ENCODE measurements at regions not wholly inside any gene's neighbourhood (a gene's known extent, or its start where the extent isn't known, plus 50 kb on each side); places are given as distances from the start of the nearest gene placed in this dataset.

- no peaks in the 10 kb centered on the region for H3K79me2 ChIP-seq (ENCODE audit: low read length)
- H3K4me2 ChIP-seq (ENCODE audit: low read depth, low read length, poor library complexity, severe bottlenecking), result no peak overlapping the region
- H4K20me1 ChIP-seq (ENCODE audit: insufficient read depth, low read depth, low read length), result no peaks in the 10 kb centered on the region
- peaks cover 29% of the 10 kb centered on the region for H3K9me3 ChIP-seq (ENCODE audit: low read length)
- H3K9me2 ChIP-seq (replicated peaks; ENCODE audit: insufficient read depth, low read length), result no peaks in the 10 kb centered on the region
- no peak for DNase-seq
- H2AFZ ChIP-seq (ENCODE audit: low read length), result no peak overlapping the region
- H3K4me1 ChIP-seq (ENCODE audit: low read length), result no peaks in the 10 kb centered on the region
- no peak overlapping the region for H3K27ac ChIP-seq (ENCODE audit: low read length)
- H3K4me3 ChIP-seq (ENCODE audit: low read length), result no peak overlapping the region
- no peak overlapping the region for H3K9ac ChIP-seq (ENCODE audit: low read length)
- no peaks in the 10 kb centered on the region for H3K36me3 ChIP-seq (ENCODE audit: insufficient read depth, low read length)
- H3K27me3 ChIP-seq (ENCODE audit: low read length), result no peaks in the 10 kb centered on the region
Observed at GRCh38 chr7:84693483-84693882, 493.4 kb downstream of the SEMA3D start.

GRCh38 chr7:84688671-84689070 is 494.1 kb upstream of the SEMA3A start:
- DNase-seq, result no peak
- H3K79me2 ChIP-seq (ENCODE audit: low read length), result no peaks in the 10 kb centered on the region
- H3K4me3 ChIP-seq (ENCODE audit: low read length), result no peak overlapping the region
- H3K36me3 ChIP-seq (ENCODE audit: insufficient read depth, low read length), result no peaks in the 10 kb centered on the region
- H2AFZ ChIP-seq (ENCODE audit: low read length), result no peak overlapping the region
- no peaks in the 10 kb centered on the region for H3K4me1 ChIP-seq (ENCODE audit: low read length)
- H3K9me2 ChIP-seq (replicated peaks; ENCODE audit: insufficient read depth, low read length), result no peaks in the 10 kb centered on the region
- H3K9me3 ChIP-seq (ENCODE audit: low read length), result peaks cover 42% of the 10 kb centered on the region
- H3K9ac ChIP-seq (ENCODE audit: low read length), result no peak overlapping the region
- H3K4me2 ChIP-seq (ENCODE audit: low read depth, low read length, poor library complexity, severe bottlenecking), result no peak overlapping the region
- no peak overlapping the region for H3K27ac ChIP-seq (ENCODE audit: low read length)
- no peaks in the 10 kb centered on the region for H3K27me3 ChIP-seq (ENCODE audit: low read length)
- H4K20me1 ChIP-seq (ENCODE audit: insufficient read depth, low read depth, low read length), result no peaks in the 10 kb centered on the region

- H3K79me2 ChIP-seq (ENCODE audit: low read length), result no peaks in the 10 kb centered on the region
Observed at GRCh38 chr7:84686373-84686772, 491.8 kb upstream of the SEMA3A start.

GRCh38 chr7:84684836-84685480 is 490.4 kb upstream of the SEMA3A start:
- Histone ChIP-seq H2AFZ (ENCODE audit: low read length) (no peak overlapping the region), H3K4me3 (ENCODE audit: low read length) (no peak overlapping the region), H3K9ac (ENCODE audit: low read length) (no peak overlapping the region), H3K9me3 (ENCODE audit: low read length) (peaks cover 32% of the 10 kb centered on the region), H3K36me3 (ENCODE audit: insufficient read depth, low read length) (no peaks in the 10 kb centered on the region), H3K79me2 (ENCODE audit: low read length) (no peaks in the 10 kb centered on the region), H4K20me1 (ENCODE audit: insufficient read depth, low read depth, low read length) (no peaks in the 10 kb centered on the region), H3K4me1 (ENCODE audit: low read length) (no peaks in the 10 kb centered on the region), H3K9me2 (replicated peaks; ENCODE audit: insufficient read depth, low read length) (no peaks in the 10 kb centered on the region), H3K4me2 (ENCODE audit: low read depth, low read length, poor library complexity, severe bottlenecking) (no peak overlapping the region), H3K27ac (ENCODE audit: low read length) (no peak overlapping the region), H3K27me3 (ENCODE audit: low read length) (no peaks in the 10 kb centered on the region)
- no peak for DNase-seq

More at GRCh38 chr7:84686373-84686772, 491.8 kb upstream of the SEMA3A start:
- no peaks in the 10 kb centered on the region for H4K20me1 ChIP-seq (ENCODE audit: insufficient read depth, low read depth, low read length)
- H3K4me1 ChIP-seq (ENCODE audit: low read length), result no peaks in the 10 kb centered on the region
- H3K36me3 ChIP-seq (ENCODE audit: insufficient read depth, low read length), result no peaks in the 10 kb centered on the region
- no peak overlapping the region for H3K4me2 ChIP-seq (ENCODE audit: low read depth, low read length, poor library complexity, severe bottlenecking)
- H3K4me3 ChIP-seq (ENCODE audit: low read length), result no peak overlapping the region
- H3K27me3 ChIP-seq (ENCODE audit: low read length), result no peaks in the 10 kb centered on the region
- H3K9me2 ChIP-seq (replicated peaks; ENCODE audit: insufficient read depth, low read length), result no peaks in the 10 kb centered on the region
- H3K27ac ChIP-seq (ENCODE audit: low read length), result no peak overlapping the region
- no peak overlapping the region for H3K9ac ChIP-seq (ENCODE audit: low read length)
- H2AFZ ChIP-seq (ENCODE audit: low read length), result no peak overlapping the region
- no peak for DNase-seq
- H3K9me3 ChIP-seq (ENCODE audit: low read length), result peaks cover 35% of the 10 kb centered on the region

GRCh38 chr7:84682543-84682942 is 488.0 kb upstream of the SEMA3A start:
- DNase-seq, result no peak
- H3K4me2 ChIP-seq (ENCODE audit: low read depth, low read length, poor library complexity, severe bottlenecking), result no peak overlapping the region
- no peaks in the 10 kb centered on the region for H3K4me1 ChIP-seq (ENCODE audit: low read length)
- no peak overlapping the region for H3K4me3 ChIP-seq (ENCODE audit: low read length)
- H4K20me1 ChIP-seq (ENCODE audit: insufficient read depth, low read depth, low read length), result no peaks in the 10 kb centered on the region
- H3K27me3 ChIP-seq (ENCODE audit: low read length), result no peaks in the 10 kb centered on the region
- H3K79me2 ChIP-seq (ENCODE audit: low read length), result no peaks in the 10 kb centered on the region
- H3K9ac ChIP-seq (ENCODE audit: low read length), result no peak overlapping the region
- H2AFZ ChIP-seq (ENCODE audit: low read length), result no peak overlapping the region
- H3K9me3 ChIP-seq (ENCODE audit: low read length), result peaks cover 34% of the 10 kb centered on the region
- no peaks in the 10 kb centered on the region for H3K36me3 ChIP-seq (ENCODE audit: insufficient read depth, low read length)
- no peaks in the 10 kb centered on the region for H3K9me2 ChIP-seq (replicated peaks; ENCODE audit: insufficient read depth, low read length)
- no peak overlapping the region for H3K27ac ChIP-seq (ENCODE audit: low read length)

GRCh38 chr7:84678841-84679240 is 484.3 kb upstream of the SEMA3A start:
- H2AFZ ChIP-seq (ENCODE audit: low read length), result no peak overlapping the region
- H3K9me3 ChIP-seq (ENCODE audit: low read length), result peaks cover 17% of the 10 kb centered on the region
- H3K4me3 ChIP-seq (ENCODE audit: low read length), result no peak overlapping the region
- H3K4me1 ChIP-seq (ENCODE audit: low read length), result no peaks in the 10 kb centered on the region
- H3K9me2 ChIP-seq (replicated peaks; ENCODE audit: insufficient read depth, low read length), result no peaks in the 10 kb centered on the region
- no peaks in the 10 kb centered on the region for H3K36me3 ChIP-seq (ENCODE audit: insufficient read depth, low read length)
- no peak for DNase-seq
- H3K4me2 ChIP-seq (ENCODE audit: low read depth, low read length, poor library complexity, severe bottlenecking), result no peak overlapping the region
- no peak overlapping the region for H3K27ac ChIP-seq (ENCODE audit: low read length)
- no peaks in the 10 kb centered on the region for H4K20me1 ChIP-seq (ENCODE audit: insufficient read depth, low read depth, low read length)
- H3K79me2 ChIP-seq (ENCODE audit: low read length), result no peaks in the 10 kb centered on the region
- H3K9ac ChIP-seq (ENCODE audit: low read length), result no peak overlapping the region
- H3K27me3 ChIP-seq (ENCODE audit: low read length), result no peaks in the 10 kb centered on the region

GRCh38 chr7:84677117-84677732 is 482.6 kb upstream of the SEMA3A start:
- no peaks in the 10 kb centered on the region for H3K27me3 ChIP-seq (ENCODE audit: low read length)
- no peaks in the 10 kb centered on the region for H3K9me2 ChIP-seq (replicated peaks; ENCODE audit: insufficient read depth, low read length)
- H3K79me2 ChIP-seq (ENCODE audit: low read length), result no peaks in the 10 kb centered on the region
- H3K4me3 ChIP-seq (ENCODE audit: low read length), result no peak overlapping the region
- H3K9me3 ChIP-seq (ENCODE audit: low read length), result peaks cover 22% of the 10 kb centered on the region
- no peak overlapping the region for H3K27ac ChIP-seq (ENCODE audit: low read length)
- H3K4me2 ChIP-seq (ENCODE audit: low read depth, low read length, poor library complexity, severe bottlenecking), result no peak overlapping the region
- no peaks in the 10 kb centered on the region for H4K20me1 ChIP-seq (ENCODE audit: insufficient read depth, low read depth, low read length)
- DNase-seq, result no peak
- H3K9ac ChIP-seq (ENCODE audit: low read length), result no peak overlapping the region
- no peaks in the 10 kb centered on the region for H3K4me1 ChIP-seq (ENCODE audit: low read length)
- no peak overlapping the region for H2AFZ ChIP-seq (ENCODE audit: low read length)
- H3K36me3 ChIP-seq (ENCODE audit: insufficient read depth, low read length), result no peaks in the 10 kb centered on the region

GRCh38 chr7:84675633-84676034 is 481.0 kb upstream of the SEMA3A start:
- Histone ChIP-seq H3K79me2 (ENCODE audit: low read length) (no peaks in the 10 kb centered on the region), H3K4me2 (ENCODE audit: low read depth, low read length, poor library complexity, severe bottlenecking) (no peak overlapping the region), H3K9me2 (replicated peaks; ENCODE audit: insufficient read depth, low read length) (no peaks in the 10 kb centered on the region), H3K36me3 (ENCODE audit: insufficient read depth, low read length) (no peaks in the 10 kb centered on the region), H3K9me3 (ENCODE audit: low read length) (peaks cover 22% of the 10 kb centered on the region), H3K27me3 (ENCODE audit: low read length) (no peaks in the 10 kb centered on the region), H3K4me3 (ENCODE audit: low read length) (no peak overlapping the region), H2AFZ (ENCODE audit: low read length) (no peak overlapping the region), H3K4me1 (ENCODE audit: low read length) (no peaks in the 10 kb centered on the region), H3K9ac (ENCODE audit: low read length) (no peak overlapping the region), H4K20me1 (ENCODE audit: insufficient read depth, low read depth, low read length) (no peaks in the 10 kb centered on the region), H3K27ac (ENCODE audit: low read length) (no peak overlapping the region)
- DNase-seq, result no peak
